ENCODE measurements at regions not wholly inside any gene's neighbourhood (a gene's known extent, or its start where the extent isn't known, plus 50 kb on each side); places are given as distances from the start of the nearest gene placed in this dataset.
"Not testable (repeated sequence)": the region's sequence is repeated elsewhere in the genome, so short reads cannot be mapped to it uniquely, and the experiment has no call there.

DNA sequence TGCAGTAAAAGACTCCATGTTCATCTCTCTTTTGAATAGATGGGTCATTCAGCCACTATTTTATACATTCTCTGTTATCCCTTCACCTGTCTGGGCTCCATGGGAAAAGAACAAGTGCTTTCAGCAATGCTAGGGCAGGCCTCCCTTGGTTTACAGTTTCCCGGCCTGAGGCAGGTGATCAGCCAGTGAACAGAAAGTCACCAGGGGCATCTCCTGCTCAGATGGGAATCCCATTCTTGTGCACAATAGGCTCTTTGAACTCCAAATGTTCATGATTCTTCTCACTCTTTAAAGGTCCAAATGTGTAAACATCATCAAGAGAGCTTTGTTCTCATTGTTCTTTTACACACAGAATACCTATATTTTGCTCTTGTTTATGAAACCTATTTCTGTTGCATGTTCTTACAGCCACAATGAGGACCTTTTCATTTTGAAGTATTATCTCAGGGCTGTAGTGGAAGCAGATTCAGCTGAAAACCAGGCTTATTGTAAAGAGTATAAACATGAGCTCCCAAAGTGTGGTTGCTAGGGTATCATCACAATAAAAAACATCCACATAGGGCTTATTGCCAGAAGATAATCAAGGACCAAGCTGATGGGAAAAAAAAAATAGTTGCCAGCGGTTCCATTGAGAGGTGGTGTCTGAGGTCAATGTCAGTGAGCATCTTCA, 267.1 kb upstream of the SGK1 start:
- intact Hi-C loops (cut with DNase I), result no loop called here
- DNase-seq, result no peak
- H3K9me3 ChIP-seq, result no peaks in the 10 kb centered on the region

GRCh38 chr6:134577998-134578397, 260.1 kb upstream of the SGK1 start:
- no peak for DNase-seq
- TF ChIP-seq, protein P1, sequence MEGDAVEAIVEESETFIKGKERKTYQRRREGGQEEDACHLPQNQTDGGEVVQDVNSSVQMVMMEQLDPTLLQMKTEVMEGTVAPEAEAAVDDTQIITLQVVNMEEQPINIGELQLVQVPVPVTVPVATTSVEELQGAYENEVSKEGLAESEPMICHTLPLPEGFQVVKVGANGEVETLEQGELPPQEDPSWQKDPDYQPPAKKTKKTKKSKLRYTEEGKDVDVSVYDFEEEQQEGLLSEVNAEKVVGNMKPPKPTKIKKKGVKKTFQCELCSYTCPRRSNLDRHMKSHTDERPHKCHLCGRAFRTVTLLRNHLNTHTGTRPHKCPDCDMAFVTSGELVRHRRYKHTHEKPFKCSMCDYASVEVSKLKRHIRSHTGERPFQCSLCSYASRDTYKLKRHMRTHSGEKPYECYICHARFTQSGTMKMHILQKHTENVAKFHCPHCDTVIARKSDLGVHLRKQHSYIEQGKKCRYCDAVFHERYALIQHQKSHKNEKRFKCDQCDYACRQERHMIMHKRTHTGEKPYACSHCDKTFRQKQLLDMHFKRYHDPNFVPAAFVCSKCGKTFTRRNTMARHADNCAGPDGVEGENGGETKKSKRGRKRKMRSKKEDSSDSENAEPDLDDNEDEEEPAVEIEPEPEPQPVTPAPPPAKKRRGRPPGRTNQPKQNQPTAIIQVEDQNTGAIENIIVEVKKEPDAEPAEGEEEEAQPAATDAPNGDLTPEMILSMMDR (IDR thresholded peaks at IDR 0.05), result no peak
- no peak overlapping the region for H3K27ac ChIP-seq
- H3K27me3 ChIP-seq, result no peaks in the 10 kb centered on the region
- no peak overlapping the region for H3K4me3 ChIP-seq
- H3K36me3 ChIP-seq, result no peaks in the 10 kb centered on the region
- H3K9me3 ChIP-seq, result no peaks in the 10 kb centered on the region
- H3K9ac ChIP-seq (ENCODE audit: low read depth in 2 of 2, low read length in 2 of 2), result no peak overlapping the region
- intact Hi-C loops (cut with DNase I), result no loop called here
- no peaks in the 10 kb centered on the region for H3K4me1 ChIP-seq

More for the DNA sequence above, 267.1 kb upstream of the SGK1 start:
- Histone ChIP-seq H3K4me1 (no peaks in the 10 kb centered on the region), H3K27ac (no peak overlapping the region), H3K9ac (ENCODE audit: low read depth in 2 of 2, low read length in 2 of 2) (no peak overlapping the region), H3K27me3 (no peaks in the 10 kb centered on the region), H3K4me3 (no peak overlapping the region), H3K36me3 (no peaks in the 10 kb centered on the region)
- TF ChIP-seq, protein P1 (IDR thresholded peaks at IDR 0.05), result no peak

DNA sequence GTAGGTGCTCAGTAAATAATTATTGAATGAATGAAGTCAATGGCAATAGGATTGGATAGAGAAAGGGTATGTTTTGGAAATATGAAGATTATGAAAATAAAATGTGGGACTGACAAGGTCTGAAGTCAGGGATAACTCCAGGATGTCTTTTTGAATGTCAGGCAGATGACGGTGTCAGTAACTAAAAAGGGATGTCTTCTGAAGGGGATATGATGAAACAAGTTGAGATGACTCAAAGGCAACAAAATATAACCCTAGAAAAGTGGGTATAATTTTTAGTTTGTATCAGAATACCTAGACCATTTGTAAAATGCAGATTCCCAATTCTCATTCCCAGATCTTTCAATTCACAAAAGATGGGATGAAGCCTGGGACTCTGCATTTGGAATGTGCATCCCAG, 257.3 kb upstream of the SGK1 start:
- TF ChIP-seq, protein P1 (IDR thresholded peaks at IDR 0.05), result no peak
- intact Hi-C loops (cut with DNase I), result no loop called here
- no peaks in the 10 kb centered on the region for H3K4me1 ChIP-seq

GRCh38 chr6:134574491-134574890, 256.6 kb upstream of the SGK1 start:
- Histone ChIP-seq H3K36me3 (no peaks in the 10 kb centered on the region), H3K9me3 (no peaks in the 10 kb centered on the region), H3K4me3 (no peak overlapping the region), H3K9ac (ENCODE audit: low read depth in 2 of 2, low read length in 2 of 2) (no peak overlapping the region), H3K4me1 (no peaks in the 10 kb centered on the region), H3K27me3 (no peaks in the 10 kb centered on the region), H3K27ac (no peak overlapping the region)
- intact Hi-C loops (cut with DNase I), result no loop called here
- TF ChIP-seq, protein P1 (IDR thresholded peaks at IDR 0.05), result no peak
- DNase-seq, result no peak

More for the DNA sequence above, 257.3 kb upstream of the SGK1 start:
- DNase-seq, result no peak
- H3K9ac ChIP-seq (ENCODE audit: low read depth in 2 of 2, low read length in 2 of 2), result no peak overlapping the region
- H3K27ac ChIP-seq, result no peak overlapping the region
- no peaks in the 10 kb centered on the region for H3K9me3 ChIP-seq
- no peak overlapping the region for H3K4me3 ChIP-seq
- H3K36me3 ChIP-seq, result no peaks in the 10 kb centered on the region
- H3K27me3 ChIP-seq, result no peaks in the 10 kb centered on the region

DNA sequence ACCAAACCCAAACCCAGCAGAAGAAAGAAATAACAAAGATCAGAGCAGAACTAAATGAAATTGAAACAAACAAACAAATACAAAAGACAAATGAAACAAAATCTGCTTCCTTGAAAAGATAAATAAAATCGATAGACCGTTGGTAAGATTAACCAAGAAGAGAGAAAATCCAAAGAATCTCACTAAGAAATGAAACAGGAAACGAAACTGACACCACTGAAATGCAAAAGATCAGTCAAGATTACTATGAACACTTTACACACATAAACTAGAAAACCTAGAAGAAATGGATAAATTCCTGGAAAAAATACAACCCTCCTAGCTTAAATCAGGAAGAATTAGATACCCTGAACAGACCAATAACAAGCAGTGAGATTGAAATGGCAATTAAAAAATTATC, 252.1 kb upstream of the SGK1 start:
- H3K4me3 ChIP-seq; DNase-seq; H3K36me3 ChIP-seq; intact Hi-C loops (cut with DNase I); H3K9ac ChIP-seq (ENCODE audit: low read depth in 2 of 2, low read length in 2 of 2); H3K27ac ChIP-seq; H3K4me1 ChIP-seq; H3K27me3 ChIP-seq; H3K9me3 ChIP-seq: not testable (repeated sequence)

DNA sequence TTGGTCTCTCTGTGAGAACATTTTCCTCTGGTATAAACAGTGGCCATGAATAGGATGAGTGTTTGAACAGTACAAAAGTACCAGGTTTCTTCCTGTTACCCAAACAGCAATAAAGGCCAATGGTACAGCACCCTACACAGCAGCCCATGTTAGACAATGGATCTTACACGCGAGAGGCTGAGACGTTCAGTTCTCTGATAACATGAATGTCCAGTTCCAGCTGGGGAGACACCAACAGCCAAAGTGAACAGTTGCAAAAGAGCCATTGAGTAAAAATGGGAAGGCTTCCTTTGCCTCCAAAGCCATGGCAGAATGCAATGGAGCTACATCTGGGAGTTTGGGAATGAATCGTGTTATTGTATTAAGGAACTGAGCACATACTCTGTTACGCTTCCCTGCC, 246.8 kb upstream of the SGK1 start:
- DNase-seq, result no peak
- Histone ChIP-seq H3K4me1 (no peaks in the 10 kb centered on the region), H3K27me3 (no peaks in the 10 kb centered on the region), H3K27ac (no peak overlapping the region), H3K36me3 (no peaks in the 10 kb centered on the region), H3K9me3 (no peaks in the 10 kb centered on the region), H3K4me3 (no peak overlapping the region), H3K9ac (ENCODE audit: low read depth in 2 of 2, low read length in 2 of 2) (no peak overlapping the region)
- TF ChIP-seq, protein P1 (IDR thresholded peaks at IDR 0.05), result no peak
- intact Hi-C loops (cut with DNase I), result no loop called here

Measured in colonic mucosa (tissue), 4 donors.